Heart left ventricle (tissue), 13 donors: ENCODE measurements at regions not wholly inside any gene's neighbourhood (a gene's known extent, or its start where the extent isn't known, plus 50 kb on each side); places are given as distances from the start of the nearest gene placed in this dataset.

Source experiments
- CTCF ChIP-seq, 12 donors: fragments of 200-600 bp; sonication (generic) in 4 of 12; IDR thresholded peaks; one replicate each; pipeline versions ENCODE4 v1.5.0 to v1.8.0; 2018 to 2022; ENCODE audit warnings: antibody characterized with exemption in 12 of 12, mild to moderate bottlenecking in 5 of 12
- POLR2A ChIP-seq, 2 donors: fragments of 450-650 bp; IDR thresholded peaks; one replicate each; pipeline ENCODE4 v1.6.1; 2017; ENCODE audit warnings: antibody characterized with exemption in 2 of 2, mild to moderate bottlenecking in 2 of 2, moderate library complexity in 2 of 2
- donor health status: ischemic (EF 13 %, LVEDD 7.1; RV severe dilation, severe dysfunction).
- donor health status: DM: no; HTN: yes; CAD: no.
- donor health status: DM: no; HTN: no; CAD: no.
- donor health status: ischemic (EF 25% LVEDD 6.9; RV normal size, moderate dysfunction).
- donor health status: ischemic (EF 25% LVEDD 5.7; RV mildly dilated, moderate dysfunction).
- donor health status: ischemic (EF 35%, LVEDD 5.7; RV mildly dilated, moderate dysfunction).
- donor health status: nonischemic (EF 11% LVEDD 7.7; RV severe dilation, severe dysfunction).
- donor health status: DM: yes; HTN: yes; CAD: no.
- donor health status: PGD.
- donor health status: ischemic (EF 29% LVEDD 5.4; RV normal size, mild dysfunction).
- donor health status: nonischemic (EF 23%, LVEDD 6.1; RV moderate dilation, normal function).

- TF ChIP-seq CTCF (IDR thresholded peaks at IDR 0.05) (no peak), POLR2A (IDR thresholded peaks at IDR 0.05) (no peak)
These were observed 727.3 kb upstream of the LMO3 start for GRCh38 chr12:17333287-17333686.
